ENCODE measurements at regions not wholly inside any gene's neighbourhood (a gene's known extent, or its start where the extent isn't known, plus 50 kb on each side); places are given as distances from the start of the nearest gene placed in this dataset.

GRCh38 chr6:6997263-6998193, 110.2 kb upstream of the RREB1 start:
- no peak for TF ChIP-seq POLR2A (IDR thresholded peaks at IDR 0.05)
- no peak for TF ChIP-seq CTCF (IDR thresholded peaks at IDR 0.05)
